GM19035 (cell line): ENCODE measurements at regions not wholly inside any gene's neighbourhood (a gene's known extent, or its start where the extent isn't known, plus 50 kb on each side); places are given as distances from the start of the nearest gene placed in this dataset.
"Not testable (repeated sequence)": the region's sequence is repeated elsewhere in the genome, so short reads cannot be mapped to it uniquely, and the experiment has no call there.

Source experiments
- ATAC-seq: cut with Tn5 transposase; IDR thresholded peaks from one replicate; pipeline ENCODE4 v1.9.1; 2021; ENCODE audit not compliant: unreplicated experiment

DNA sequence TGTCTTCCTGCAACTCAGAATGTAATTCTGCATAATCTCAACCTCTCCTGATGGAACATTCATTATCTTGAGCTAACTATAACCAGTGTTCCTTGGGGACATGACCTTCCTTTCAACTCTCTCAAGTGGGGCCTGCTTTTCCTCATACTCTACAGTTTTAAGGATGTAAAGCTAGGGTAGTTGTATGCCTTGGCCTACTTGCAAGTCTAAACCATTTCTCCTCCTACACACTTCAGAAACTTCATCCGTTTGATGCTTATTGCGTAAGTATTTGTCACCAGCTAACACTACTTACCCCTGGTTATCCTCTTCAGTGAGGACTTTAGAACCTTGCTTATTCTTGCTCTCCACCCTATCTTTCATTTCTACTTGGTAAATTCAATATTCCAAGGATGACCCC lies 548.9 kb downstream of the HINT1 start:
- no peak for ATAC-seq

DNA sequence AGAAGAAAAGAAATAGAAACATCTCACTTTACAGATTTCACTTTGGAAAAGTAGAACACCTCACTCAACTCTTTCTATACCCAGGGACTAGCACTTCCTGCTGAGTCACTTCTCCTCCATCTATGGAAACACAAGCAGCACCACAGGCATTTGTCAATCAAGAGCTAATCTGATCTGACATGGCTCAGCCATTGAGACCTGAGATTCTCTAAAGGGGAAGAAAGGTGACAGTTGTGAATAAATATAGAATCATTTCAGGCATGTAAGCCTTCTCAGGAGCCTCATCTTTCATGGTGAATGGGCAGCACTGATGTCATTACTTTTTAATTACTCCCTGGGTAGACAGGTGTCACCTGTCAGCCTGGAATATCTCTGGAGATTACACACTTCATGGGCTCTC lies 559.8 kb downstream of the HINT1 start:
- ATAC-seq, result no peak

- ATAC-seq, result not testable (repeated sequence)
Observed at GRCh38 chr5:130596647-130597046, 568.4 kb downstream of the HINT1 start.

DNA sequence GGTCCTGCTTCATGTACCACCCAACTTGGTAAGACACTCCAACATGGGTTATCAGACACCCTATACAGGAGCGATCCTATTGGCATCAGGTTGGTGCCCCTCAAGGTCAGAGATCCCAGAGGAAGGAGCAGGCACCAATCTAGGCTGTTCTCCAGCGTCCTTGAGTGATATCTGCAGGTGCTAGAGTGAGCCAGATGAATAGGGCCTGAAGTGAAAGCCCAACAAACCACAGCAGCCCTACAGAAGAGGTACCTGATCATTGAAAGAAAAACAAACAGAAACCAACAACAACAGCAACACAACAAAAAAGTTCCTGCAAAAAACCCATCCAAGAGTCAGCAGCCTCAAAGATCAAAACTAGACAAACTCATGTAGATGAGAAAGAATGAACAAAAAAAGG lies 584.8 kb downstream of the HINT1 start:
- ATAC-seq, result no peak

DNA sequence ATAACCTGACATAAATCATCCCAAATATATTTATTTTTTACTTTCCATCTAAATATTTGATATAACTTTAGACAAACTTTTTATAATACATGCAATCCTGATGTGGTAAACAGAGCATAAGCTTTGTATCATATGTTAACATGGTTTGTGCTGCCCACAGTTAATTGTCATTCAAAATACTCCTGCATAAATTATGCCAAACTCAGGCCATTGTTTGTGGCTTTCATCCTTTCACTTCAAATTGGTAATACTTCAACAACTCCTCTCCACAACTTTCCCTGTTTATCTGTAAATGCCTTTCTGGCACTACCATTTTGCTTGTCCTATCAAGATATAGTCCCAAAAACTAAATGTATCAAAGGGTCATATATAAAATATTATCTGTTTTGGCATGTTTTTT lies 586.7 kb downstream of the HINT1 start:
- ATAC-seq, result no peak

DNA sequence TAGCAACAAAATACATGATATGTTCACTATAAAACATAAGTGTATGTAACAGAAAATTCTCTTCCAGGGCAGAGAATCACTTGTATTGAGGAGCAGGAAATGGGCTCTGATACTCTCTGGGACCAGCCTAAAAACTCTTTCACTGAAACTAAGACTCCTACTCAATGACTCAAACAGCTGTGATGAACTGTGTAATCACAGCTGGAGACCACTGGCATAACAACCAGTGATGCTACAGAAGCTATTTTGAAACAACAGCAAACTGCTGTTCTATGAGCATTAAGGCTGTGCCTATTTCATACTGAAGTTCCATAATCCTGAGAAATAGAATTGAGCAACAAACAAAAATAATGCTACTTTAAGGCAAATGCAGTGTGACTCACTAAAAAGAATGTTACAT lies 594.0 kb downstream of the HINT1 start:
- ATAC-seq, result no peak

- ATAC-seq, result no peak
Observed at GRCh38 chr5:130568791-130569190, 596.3 kb downstream of the HINT1 start.

DNA sequence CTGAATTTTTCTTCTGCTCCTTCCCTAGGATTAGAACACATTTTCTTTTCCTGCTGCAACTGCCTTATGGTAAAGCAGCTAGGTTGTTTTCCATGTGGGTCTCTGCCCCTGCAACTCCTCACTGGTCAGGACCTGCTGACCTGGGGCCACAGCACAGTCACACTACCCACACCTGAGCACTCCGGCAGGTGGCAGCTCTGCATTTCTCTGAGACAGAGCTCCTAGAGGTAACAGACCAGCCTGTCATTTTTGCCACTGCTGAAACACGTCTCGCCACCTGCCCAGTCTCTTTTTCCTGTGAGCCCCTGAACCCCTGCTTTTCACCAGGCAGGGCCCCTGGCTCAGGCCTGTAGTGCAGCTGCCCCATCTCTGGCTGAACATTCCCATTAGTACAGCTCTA lies 609.6 kb downstream of the HINT1 start:
- ATAC-seq, result no peak

GRCh38 chr5:130550562-130550928 lies 614.5 kb downstream of the HINT1 start:
- ATAC-seq, result no peak

- ATAC-seq, result no peak
Observed at GRCh38 chr5:130549884-130550561, 615.0 kb downstream of the HINT1 start.

DNA sequence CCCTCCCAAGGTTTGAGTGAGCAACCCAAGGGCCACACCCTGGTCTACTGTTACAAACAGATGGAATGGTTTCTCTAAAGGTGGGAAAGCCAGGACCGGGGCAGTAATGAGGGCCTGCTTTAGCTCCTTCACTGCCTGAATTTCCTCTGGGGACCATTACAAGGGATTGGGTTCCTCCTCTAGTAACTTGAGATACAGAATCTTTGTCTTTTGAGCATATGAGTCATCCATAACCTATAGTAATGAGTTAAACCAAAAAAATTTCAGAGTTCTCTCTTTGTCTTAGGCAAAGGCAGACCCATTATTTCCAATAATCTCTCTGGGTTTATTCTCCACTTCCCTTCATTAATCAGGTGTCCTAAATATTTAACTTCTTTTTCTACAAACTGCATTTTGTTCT lies 618.8 kb downstream of the HINT1 start:
- ATAC-seq, result no peak

- no peak for ATAC-seq
Observed at GRCh38 chr5:130545291-130545690, 619.8 kb downstream of the HINT1 start.

GRCh38 chr5:130541617-130542221 lies 623.3 kb downstream of the HINT1 start:
- ATAC-seq, result no peak

DNA sequence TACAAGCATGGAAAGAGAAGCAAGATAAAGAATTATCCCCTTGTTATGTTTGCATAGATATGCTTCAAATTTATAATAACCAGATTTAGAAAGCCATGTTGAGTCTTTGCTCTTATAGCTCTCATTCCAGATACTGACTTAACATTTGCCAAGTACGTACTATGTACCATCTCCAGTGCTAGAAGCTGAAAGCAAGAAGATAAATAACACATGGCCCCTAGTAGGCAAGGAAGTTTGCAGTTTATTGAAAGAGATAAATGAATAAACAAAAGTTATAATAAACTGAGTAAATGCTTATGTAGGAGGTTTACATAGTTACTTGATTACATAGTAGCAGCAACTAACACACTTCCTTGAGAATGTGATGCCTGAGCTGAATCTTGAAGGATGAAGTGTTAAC lies 628.4 kb downstream of the HINT1 start:
- no peak for ATAC-seq

- no peak for ATAC-seq
Observed at GRCh38 chr5:130532786-130533185, 628.5 kb downstream of the CHSY3 start.

- ATAC-seq, result no peak
Observed at GRCh38 chr5:130529511-130530485, 625.5 kb downstream of the CHSY3 start.

DNA sequence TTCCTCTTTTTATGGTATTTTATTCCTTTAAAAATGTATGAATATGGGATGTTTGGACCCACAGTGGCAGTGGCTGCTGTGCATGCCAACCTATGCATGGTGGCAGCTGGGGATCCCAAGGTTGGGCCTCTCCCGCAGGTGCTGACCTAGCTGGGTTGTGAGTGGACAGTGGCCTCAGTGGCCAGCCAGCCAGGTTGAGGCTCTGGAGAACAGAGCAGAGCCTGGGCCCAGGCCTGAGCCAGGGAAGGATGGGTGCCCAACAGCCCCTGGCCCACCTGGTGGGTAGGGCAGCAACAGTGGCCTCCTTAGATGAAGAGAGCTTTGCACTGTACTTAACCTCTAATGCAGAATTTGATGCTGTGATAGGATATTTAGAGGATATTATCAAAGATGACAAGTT lies 624.8 kb downstream of the CHSY3 start:
- ATAC-seq, result no peak

DNA sequence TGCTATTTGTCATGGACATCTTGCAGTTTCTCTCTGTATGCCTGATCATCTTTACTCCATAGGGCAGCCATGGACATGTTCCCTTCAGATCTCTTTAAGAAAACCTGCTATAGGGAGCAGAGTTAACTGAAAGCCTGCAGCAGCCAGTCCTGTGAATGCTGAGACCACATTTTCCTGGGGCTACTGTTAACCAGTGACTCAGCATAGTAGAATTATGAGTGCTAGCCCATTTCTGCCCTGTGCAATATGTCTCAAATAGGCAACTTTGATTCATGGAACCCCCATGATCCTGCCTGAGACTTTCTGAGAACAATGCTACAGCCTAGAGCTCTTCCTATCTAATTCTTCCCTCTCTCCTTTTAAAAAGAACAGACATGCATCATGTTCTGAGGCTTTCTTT lies 624.2 kb downstream of the CHSY3 start:
- ATAC-seq, result no peak

- ATAC-seq, result no peak
Observed at GRCh38 chr5:130526708-130527107, 622.4 kb downstream of the CHSY3 start.

GRCh38 chr5:130520211-130520610 lies 615.9 kb downstream of the CHSY3 start:
- no peak for ATAC-seq

- ATAC-seq, result no peak
Observed at GRCh38 chr5:130514984-130515690, 610.9 kb downstream of the CHSY3 start.
